Activated CD4-positive, alpha-beta T cell treated with anti-CD3 and anti-CD28 coated beads, Interleukin-2, amount 50 U/mL, for 4 hours (primary cell): ENCODE measurements at regions not wholly inside any gene's neighbourhood (a gene's known extent, or its start where the extent isn't known, plus 50 kb on each side); places are given as distances from the start of the nearest gene placed in this dataset.
"Not testable (repeated sequence)": the region's sequence is repeated elsewhere in the genome, so short reads cannot be mapped to it uniquely, and the experiment has no call there.

ENCODE experiments used
- DNase-seq, 2 experiments: peaks; one replicate each; pipeline ENCODE4 v3.0.0-alpha.2; 2020

- DNase-seq = no peak
These were observed 1666.9 kb upstream of the WWC1 start for GRCh38 chr5:166624573-166624972.

GRCh38 chr5:166625210-166625865 lies 1666.1 kb upstream of the WWC1 start:
- no peak for DNase-seq

DNA sequence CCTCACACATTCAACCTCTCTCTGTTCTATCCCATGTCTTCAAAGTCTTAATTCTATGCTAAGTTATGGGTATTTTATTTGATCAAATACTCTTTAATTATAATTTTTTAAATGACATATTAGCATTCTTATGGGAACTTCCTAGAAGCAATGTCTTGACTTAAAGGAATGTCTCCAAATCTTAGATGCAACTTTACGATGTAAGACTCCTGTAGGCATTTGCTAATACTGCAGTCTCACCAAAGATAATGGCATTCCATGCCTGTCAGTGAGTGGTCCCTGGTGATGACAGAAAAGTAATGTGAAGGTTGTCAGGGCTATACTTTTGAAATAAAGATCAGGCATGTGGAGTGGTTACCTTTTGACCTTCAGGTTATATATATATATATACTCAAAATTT lies 1654.2 kb upstream of the WWC1 start:
- no peak for DNase-seq

DNA sequence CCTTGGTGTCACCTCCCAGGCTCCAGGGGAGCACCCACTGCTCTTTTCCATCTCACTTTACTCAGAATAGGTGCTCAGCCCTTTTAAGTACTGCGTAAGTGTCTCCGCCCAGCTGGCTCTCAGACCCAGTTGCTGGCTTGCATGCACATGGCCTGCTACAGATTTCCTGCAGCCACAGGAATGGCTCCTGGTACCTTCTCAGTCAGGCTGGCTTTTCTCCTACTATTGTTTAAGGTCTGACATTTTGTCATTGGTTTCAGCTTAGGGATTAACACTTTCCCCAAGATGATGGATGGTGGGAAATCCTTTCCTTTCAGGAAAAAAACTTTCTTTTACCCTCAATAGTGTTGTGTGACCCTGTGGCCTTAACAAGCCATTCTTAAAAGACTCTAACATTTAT lies 1652.3 kb upstream of the WWC1 start:
- DNase-seq = no peak

GRCh38 chr5:166640136-166640535 lies 1651.3 kb upstream of the WWC1 start:
- DNase-seq = not testable (repeated sequence)

DNA sequence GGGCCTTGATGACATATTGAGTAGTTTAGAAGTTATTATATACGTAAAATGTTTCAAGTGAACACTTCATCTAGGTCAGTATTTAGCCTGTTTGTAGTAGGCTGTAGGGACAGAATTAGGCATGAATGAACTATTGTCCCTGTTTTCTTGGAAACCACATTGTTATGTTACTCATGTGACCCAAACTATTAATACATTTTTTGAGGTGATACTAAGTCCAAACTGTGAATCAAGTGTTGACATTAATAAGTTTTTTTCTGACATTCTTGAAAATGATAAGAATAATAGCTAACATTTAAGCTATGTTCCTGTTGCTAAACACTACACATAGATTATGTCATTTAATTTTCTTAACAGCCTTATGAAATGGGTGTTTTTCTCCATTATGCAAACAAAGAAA lies 1642.7 kb upstream of the WWC1 start:
- no peak for DNase-seq

DNA sequence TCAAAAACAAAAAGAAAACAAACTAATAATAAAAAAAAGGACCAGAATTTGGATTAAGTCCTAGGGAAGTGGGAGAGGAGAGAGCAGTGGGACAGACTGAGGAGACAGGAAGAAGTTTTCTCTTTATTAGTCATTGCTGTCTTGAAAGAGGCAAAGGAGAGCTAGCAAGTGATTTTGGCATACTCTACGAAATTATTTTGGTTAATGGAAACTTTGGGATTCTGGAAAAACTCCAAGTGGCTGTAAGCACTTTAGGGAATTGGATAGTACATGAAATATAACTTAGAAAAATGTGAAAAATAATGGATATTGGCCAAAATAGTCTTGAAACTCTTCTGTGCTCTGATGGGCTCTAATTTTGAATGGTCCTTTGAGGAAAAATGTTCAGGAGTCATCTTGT lies 1641.8 kb upstream of the WWC1 start:
- no peak for DNase-seq

GRCh38 chr5:166651234-166651633 lies 1640.2 kb upstream of the WWC1 start:
- DNase-seq = no peak

- DNase-seq = no peak
These were observed 1619.6 kb upstream of the WWC1 start for GRCh38 chr5:166671811-166672210.

GRCh38 chr5:166672431-166672830 lies 1619.0 kb upstream of the WWC1 start:
- no peak for DNase-seq

DNA sequence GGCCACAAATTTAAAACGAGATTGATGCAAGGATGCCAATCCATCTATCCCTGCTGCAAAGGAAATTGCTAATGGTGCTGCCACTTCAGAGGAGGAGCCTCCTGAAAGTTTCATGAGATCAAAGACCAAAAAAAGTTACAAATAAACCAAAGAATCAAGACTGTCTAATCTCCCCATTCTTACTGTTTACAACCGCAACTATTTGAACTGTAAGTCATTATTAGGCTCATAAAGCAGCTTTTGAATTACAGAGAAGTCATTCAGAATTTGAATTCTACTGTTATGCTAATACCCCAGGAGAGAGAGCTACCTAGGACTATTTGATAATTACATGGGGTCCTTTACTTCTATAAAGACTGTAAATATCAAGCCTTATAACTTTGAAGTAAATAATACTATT lies 1613.6 kb upstream of the WWC1 start:
- no peak for DNase-seq

DNA sequence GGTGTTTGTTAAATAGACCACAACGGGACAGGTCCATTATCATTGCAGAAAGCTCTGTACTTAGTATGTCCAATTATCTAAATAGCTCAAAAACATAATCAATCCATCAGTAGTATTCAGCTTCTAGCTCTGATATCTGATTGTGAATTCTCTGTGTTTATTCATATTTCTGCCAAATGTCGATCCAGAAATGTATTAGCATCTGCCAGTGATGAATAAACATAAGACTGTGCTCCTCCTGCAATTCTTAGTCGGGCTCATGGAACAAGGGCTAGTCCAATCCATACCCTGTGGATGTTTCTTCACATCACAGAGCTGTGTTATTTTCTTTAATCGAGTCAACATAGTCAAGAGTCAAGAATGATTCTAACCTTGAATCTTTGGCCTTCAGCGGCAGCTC lies 1612.1 kb upstream of the WWC1 start:
- DNase-seq = no peak

DNA sequence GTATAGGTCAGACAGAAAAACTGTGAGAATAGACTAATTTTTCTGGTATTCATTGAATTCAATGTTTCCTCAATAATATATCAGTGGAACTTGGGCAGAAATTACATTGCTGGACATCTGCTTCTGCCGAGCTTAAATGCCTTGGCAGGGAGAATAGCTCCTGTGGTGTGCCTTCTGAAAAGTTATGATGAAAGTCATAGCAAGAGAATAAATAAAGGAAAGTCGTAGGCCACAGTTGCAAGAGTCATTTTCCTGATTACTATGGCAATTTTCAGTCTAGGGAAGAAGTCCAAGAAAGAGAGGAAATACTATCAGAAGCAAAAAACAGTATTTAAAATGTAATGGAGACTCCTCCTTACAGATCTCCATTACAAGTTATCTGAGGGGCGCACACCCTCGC lies 1596.1 kb upstream of the WWC1 start:
- DNase-seq = no peak

DNA sequence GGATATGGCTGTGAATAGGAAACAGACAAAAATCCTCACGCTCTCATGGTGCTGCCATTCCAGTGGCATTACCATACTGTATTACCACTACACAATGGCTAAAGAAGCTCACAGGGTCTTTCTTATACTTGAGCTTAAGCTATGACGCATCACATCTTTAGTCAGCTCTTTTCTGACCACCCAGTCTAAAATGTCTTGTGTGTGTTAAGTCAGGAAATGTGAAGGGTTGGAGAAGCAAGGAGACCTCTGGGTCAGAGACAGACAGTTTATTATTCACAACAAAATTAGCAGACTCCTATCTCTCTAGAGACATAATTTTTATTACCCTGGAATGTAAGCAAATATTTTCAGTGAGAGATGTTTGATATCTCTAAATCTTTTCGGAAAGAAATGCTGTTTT lies 1583.2 kb upstream of the WWC1 start:
- DNase-seq = no peak

DNA sequence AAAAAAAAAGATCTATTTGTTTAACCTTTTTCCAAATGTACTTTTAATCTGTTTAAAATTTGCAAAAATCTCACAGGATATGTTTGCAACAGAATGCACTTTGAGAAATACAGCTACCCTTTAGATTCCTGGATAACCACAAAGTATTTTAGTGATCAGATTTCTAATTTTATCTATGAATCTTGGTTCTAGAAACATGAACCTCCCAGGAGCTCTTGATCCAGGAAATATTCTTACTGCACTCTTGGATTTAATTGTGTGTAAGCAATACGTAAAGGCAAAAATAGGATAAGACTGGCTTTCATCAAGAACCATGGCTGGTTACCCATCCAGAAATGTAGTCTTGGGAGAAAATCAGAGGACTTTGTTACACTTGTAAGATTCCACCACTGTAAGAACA lies 1581.8 kb upstream of the WWC1 start:
- no peak for DNase-seq

DNA sequence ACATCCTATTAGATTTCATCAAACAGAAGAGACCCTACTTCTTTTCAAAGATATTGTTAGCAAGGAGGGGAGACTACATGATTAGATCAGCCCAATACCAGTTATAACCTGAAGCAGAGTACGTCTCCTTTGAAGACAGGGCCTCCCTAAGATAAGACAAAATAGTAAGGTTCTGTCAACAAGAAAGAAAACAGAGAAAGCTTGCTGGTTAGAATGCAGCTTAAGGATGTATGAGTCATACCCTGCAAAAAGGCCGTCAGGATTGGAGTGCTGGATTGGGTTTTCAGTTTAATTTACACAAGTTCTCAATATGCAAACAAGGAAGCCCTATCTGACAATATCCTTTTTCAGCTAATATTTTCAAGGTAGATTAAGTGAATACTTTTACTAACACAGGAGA lies 1581.2 kb upstream of the WWC1 start:
- no peak for DNase-seq

- no peak for DNase-seq
These were observed 1578.8 kb upstream of the WWC1 start for GRCh38 chr5:166712447-166713185.

DNA sequence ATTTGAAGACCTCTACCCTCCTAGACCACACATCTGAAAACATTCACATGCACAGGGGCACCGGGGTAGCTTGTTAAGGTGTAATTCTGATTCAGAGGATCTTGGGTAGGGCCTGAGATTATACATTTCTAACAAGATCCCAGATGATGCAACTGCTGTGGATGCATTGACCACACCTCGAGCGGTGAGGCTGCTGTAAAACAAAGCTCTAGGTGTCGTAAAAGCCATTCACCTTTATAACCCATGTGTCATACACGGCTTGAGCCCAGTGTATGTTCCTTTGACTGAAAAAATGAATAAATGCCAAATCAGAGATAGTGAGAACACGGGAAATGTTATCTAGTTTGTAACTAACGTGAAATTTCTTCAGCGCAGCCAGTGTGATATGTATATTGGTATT lies 1578.2 kb upstream of the WWC1 start:
- no peak for DNase-seq

DNA sequence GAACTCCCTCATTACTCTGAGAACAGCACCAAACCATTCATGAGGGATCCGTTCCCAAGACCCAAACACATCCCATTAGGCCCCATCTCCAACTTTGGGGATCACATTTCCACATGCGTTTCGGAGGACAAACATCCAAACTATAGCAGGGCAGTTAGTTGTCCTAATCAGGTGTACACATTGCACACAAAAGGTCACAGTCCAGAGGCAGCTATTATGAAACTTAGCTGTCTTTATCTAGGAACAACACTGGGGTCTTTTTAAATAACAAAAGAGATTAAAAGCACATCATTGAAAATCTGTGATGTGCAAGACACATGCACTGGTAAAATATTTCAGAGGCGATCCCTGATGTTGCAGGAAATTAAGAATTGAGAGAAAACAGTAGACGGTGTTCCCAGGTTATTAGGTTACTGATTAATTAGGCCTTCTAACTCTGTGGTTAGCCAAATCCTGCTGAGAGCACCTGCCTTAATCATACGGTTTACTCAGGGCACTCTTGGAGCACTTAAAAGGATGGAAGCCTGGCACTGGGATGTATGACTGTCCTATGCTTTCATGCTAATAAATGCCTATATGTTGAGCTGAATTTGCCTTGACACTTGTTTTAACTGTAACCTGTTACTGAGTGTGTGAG lies 1574.5 kb upstream of the WWC1 start:
- DNase-seq = no peak

DNA sequence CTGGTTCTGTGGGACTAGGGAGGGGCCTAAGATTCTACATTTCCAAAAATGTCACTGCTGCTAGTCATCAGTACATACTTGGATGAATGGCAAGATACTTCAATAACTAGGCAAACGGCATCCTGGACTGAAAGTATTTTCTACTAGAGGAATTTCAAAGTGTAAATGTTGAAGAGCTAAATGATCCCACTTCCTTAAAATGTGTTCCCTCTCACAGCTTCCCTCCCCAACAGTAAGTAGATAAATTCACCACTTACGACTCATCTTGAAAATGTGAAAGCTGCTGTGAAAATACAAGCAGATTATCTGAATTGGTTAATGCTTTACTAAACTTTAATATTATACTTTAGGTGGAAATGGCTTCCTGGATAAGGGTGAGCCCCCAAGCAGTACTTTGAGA lies 1571.5 kb upstream of the WWC1 start:
- DNase-seq = no peak

DNA sequence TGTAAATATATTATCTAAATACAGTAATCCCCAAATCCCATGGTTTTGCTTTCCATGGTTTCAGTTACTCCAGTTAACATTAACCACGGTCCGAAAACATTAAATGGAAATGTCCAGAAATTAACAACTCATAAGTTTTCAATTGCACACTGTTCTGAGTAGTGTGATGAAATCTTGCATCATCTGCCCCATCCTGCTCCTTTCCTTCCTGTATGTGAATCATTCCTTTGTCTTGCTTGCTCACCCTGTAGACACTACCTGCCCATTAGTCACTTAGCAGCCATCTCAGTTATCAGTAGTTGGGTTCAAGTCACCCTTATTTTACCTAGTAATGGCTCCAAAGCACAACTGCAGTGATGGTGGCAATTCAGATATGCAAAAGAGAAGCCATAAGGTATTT lies 1568.5 kb upstream of the WWC1 start:
- no peak for DNase-seq

DNA sequence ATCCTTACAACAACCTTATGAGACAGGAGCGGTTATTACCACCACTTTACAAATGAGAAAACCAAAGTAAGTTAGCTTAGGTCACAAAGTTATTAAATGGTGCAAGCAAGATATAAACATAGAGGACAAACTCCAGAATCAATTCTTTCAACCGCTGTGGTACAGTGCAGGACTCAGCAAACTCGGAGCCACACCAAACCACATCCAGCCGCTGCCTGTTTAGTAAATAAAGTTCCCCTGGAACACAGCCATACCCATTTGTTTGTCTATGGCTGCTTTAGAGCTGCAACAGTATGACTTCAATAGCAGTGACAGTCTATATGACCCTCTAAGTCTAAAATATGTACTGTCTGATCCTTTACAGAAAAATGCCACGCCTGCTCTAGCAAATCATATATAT lies 1567.2 kb upstream of the WWC1 start:
- DNase-seq = no peak

DNA sequence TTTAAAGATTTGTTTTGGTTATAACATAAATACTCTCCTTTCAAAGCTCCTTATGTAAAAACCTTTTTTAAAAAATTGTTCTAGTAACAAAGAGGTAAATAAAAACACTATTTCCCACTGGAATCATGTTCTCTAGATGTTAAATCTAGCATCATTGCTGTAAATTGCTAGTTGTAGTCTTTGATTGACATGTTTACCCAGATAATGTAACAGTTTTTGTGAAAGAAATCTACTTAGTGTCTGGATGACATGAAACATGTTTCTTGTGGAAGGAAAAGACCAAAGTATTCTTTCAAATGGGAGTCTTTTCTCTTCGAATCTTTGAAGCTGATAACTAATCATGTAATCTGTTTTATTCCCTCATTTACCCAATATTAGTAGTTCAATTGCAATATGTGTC lies 1565.9 kb upstream of the WWC1 start:
- DNase-seq = no peak

DNA sequence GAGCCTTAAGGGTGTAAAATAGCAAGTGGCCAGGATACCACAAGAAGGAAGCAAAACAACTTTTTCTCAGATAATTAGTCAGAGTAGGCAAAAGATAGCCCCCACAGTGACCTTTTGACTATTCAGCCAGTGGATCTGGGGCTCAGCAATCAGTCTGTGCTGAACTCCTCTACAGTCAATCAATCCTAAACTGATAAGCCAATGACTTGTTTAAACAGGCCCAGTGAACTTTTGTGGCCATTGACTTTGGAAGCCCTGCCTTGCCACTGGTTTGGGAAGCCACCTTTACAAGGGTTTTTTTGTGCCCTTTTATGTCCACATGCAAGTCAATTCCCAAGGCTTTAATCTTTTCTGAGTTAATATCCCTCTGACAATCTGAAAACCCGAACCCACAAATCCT lies 1565.0 kb upstream of the WWC1 start:
- DNase-seq = no peak

DNA sequence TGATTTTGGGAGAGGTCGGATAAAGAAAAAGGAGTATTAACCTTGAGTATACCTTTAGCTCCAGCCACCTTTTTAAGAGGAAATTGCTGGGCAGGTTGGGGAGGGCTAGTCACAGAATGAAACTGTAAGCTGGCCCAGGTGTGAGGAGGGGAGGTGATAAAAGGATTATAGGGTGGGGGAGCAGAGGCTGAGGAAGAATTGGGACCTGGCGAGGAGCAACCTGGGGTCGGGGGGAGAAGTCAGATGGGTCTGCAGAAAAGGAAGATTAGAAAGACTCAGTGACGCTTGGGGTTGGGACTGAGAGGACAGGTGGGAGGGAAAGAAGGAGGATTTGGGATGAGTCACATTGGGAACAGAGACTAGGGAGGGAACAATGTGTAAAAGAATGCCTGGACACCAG lies 1548.5 kb upstream of the WWC1 start:
- not testable (repeated sequence) for DNase-seq
